Calu3 (cell line): ENCODE measurements at regions not wholly inside any gene's neighbourhood (a gene's known extent, or its start where the extent isn't known, plus 50 kb on each side); places are given as distances from the start of the nearest gene placed in this dataset.
"Not testable (repeated sequence)": the region's sequence is repeated elsewhere in the genome, so short reads cannot be mapped to it uniquely, and the experiment has no call there.

Experiments
- BruUV-seq: library from RNA; stranded (reverse); fragments of 400-500 nt; replicated peaks from 2 replicates; lab custom pipeline; 2021; lab: Mats Ljungman, UMichigan
- CTCF ChIA-PET: fragments of 300-600 bp; sonication (Branson Sonifier 250); formaldehyde crosslinking; loops from one replicate; lab custom pipeline; 2022; ENCODE audit warnings: antibody characterized with exemption; lab: Charles Lee
- DNase-seq: peaks from one replicate; pipeline ENCODE4 v3.0.0; 2022
- H3K27ac Mint-ChIP-seq: one replicate; pipeline ENCODE4 v1.8.0; 2022; ENCODE audit warnings: mixed read lengths; ENCODE audit not compliant: unreplicated experiment
- H3K27me3 Mint-ChIP-seq: one replicate; pipeline ENCODE4 v1.8.0; 2022; ENCODE audit warnings: mixed read lengths; ENCODE audit not compliant: unreplicated experiment
- H3K36me3 Mint-ChIP-seq: one replicate; pipeline ENCODE4 v1.8.0; 2022; ENCODE audit warnings: mild to moderate bottlenecking, moderate library complexity, mixed read lengths; ENCODE audit not compliant: insufficient read depth, unreplicated experiment
- H3K4me1 Mint-ChIP-seq: one replicate; pipeline ENCODE4 v1.8.0; 2022; ENCODE audit warnings: mild to moderate bottlenecking, low read depth, mixed read lengths; ENCODE audit not compliant: unreplicated experiment
- H3K4me3 Mint-ChIP-seq: one replicate; pipeline ENCODE4 v1.8.0; 2022; ENCODE audit warnings: mild to moderate bottlenecking, low read depth, moderate library complexity, mixed read lengths; ENCODE audit not compliant: unreplicated experiment
- H3K9me3 Mint-ChIP-seq: one replicate; pipeline ENCODE4 v1.8.0; 2022; ENCODE audit warnings: low read depth, mixed read lengths; ENCODE audit not compliant: unreplicated experiment
- CTCF ChIP-seq: fragments of 200-600 bp; IDR thresholded peaks from one replicate; pipeline ENCODE4 v1.8.0; 2022; ENCODE audit warnings: antibody characterized with exemption; ENCODE audit not compliant: unreplicated experiment
- intact Hi-C: fragments of 100-400 bp; cut with micrococcal nuclease; formaldehyde crosslinking; loops from one replicate; pipeline ENCODE4 v1.10.0; 2022; ENCODE audit not compliant: unreplicated experiment

GRCh38 chr6:137677709-137678108 is 183.5 kb upstream of the OLIG3 start:
- CTCF ChIA-PET = no interaction called here
- H3K9me3 Mint-ChIP-seq = peaks cover 2% of the 10 kb centered on the region
- H3K36me3 Mint-ChIP-seq = no peaks in the 10 kb centered on the region
- no peak for DNase-seq
- no peak overlapping the region for H3K4me3 Mint-ChIP-seq
- H3K27ac Mint-ChIP-seq = no peak overlapping the region
- TF ChIP-seq CTCF = no peak
- no peaks in the 10 kb centered on the region for H3K4me1 Mint-ChIP-seq
- no peaks in the 10 kb centered on the region for H3K27me3 Mint-ChIP-seq
- no TSS peak for BruUV-seq
- intact Hi-C loops = no loop called here

GRCh38 chr6:137678451-137678850 is 184.3 kb upstream of the OLIG3 start:
- Mint-ChIP-seq H3K27ac (no peak overlapping the region), H3K27me3 (no peaks in the 10 kb centered on the region), H3K4me1 (no peaks in the 10 kb centered on the region), H3K4me3 (no peak overlapping the region), H3K36me3 (no peaks in the 10 kb centered on the region), H3K9me3 (peaks cover 2% of the 10 kb centered on the region)
- intact Hi-C loops = no loop called here
- no peak for TF ChIP-seq CTCF
- no TSS peak for BruUV-seq
- DNase-seq = no peak
- CTCF ChIA-PET = no interaction called here

GRCh38 chr6:137680705-137681346 is 186.2 kb upstream of the TNFAIP3 start:
- Mint-ChIP-seq H3K9me3 (peaks cover 2% of the 10 kb centered on the region), H3K4me3 (no peak overlapping the region), H3K27me3 (no peaks in the 10 kb centered on the region), H3K4me1 (no peaks in the 10 kb centered on the region), H3K36me3 (no peaks in the 10 kb centered on the region), H3K27ac (no peak overlapping the region)
- CTCF ChIA-PET = no interaction called here
- no peak for DNase-seq
- no peak for TF ChIP-seq CTCF
- intact Hi-C loops = no loop called here
- no TSS peak for BruUV-seq

- CTCF ChIA-PET = no interaction called here
- Mint-ChIP-seq H3K27me3 (no peaks in the 10 kb centered on the region), H3K36me3 (no peaks in the 10 kb centered on the region), H3K9me3 (peaks cover 2% of the 10 kb centered on the region), H3K4me3 (no peak overlapping the region), H3K4me1 (no peaks in the 10 kb centered on the region), H3K27ac (no peak overlapping the region)
- no TSS peak for BruUV-seq
- TF ChIP-seq CTCF = no peak
- DNase-seq = no peak
- intact Hi-C loops = no loop called here
Measured at GRCh38 chr6:137681445-137682009, 185.5 kb upstream of the TNFAIP3 start.

- H3K4me3 Mint-ChIP-seq, intact Hi-C loops, H3K4me1 Mint-ChIP-seq, BruUV-seq, H3K9me3 Mint-ChIP-seq, H3K27ac Mint-ChIP-seq, H3K27me3 Mint-ChIP-seq, CTCF ChIA-PET, H3K36me3 Mint-ChIP-seq, DNase-seq: not testable (repeated sequence)
Measured at GRCh38 chr6:137682658-137683057, 184.4 kb upstream of the TNFAIP3 start.
